HEK293T (cell line): ENCODE measurements at regions not wholly inside any gene's neighbourhood (a gene's known extent, or its start where the extent isn't known, plus 50 kb on each side); places are given as distances from the start of the nearest gene placed in this dataset.

Experiments used
- FOXA1 ChIP-seq: fragments of 450-650 bp; IDR thresholded peaks from 2 replicates; pipeline ENCODE4 v1.6.1; 2016; ENCODE audit warnings: mild to moderate bottlenecking
- FOXK2 ChIP-seq: fragments of 450-650 bp; IDR thresholded peaks from 2 replicates; pipeline ENCODE4 v1.6.1; 2016; ENCODE audit warnings: mild to moderate bottlenecking
- FOXM1 ChIP-seq: fragments of 450-650 bp; IDR thresholded peaks from 2 replicates; pipeline ENCODE4 v1.6.1; 2017; ENCODE audit warnings: mild to moderate bottlenecking, borderline replicate concordance
- NFRKB ChIP-seq: fragments of 450-650 bp; IDR thresholded peaks from 2 replicates; pipeline ENCODE4 v1.6.1; 2016; ENCODE audit warnings: mild to moderate bottlenecking, moderate library complexity
- TARDBP ChIP-seq: fragments of 450-650 bp; IDR thresholded peaks from 2 replicates; pipeline ENCODE4 v1.6.1; 2016

DNA sequence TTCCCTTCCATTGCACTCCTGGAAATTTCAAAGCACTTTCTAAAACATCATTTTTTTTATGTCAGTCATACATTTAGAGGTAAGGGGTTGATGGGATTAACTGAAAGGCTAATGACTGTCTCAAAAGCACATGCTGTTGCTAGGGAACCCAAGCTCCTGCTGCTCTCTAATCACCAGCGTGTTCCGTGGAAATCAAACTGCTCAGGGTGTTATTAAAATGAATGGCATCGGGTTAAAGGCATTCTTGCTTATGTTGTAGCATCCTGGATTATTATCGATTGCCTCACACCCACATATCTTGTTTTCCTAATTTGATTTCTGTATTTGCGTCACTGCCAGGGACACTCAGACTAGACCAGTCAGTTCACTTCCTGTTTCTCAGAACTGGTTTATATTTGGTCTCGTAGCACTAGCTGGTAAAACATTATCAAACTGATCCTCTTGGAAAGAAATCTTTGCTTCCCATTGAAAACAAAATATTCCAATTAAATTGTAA is 216.5 kb upstream of the MKLN1 start:
- TF ChIP-seq TARDBP = no peak
- TF ChIP-seq FOXA1 = no peak
- TF ChIP-seq FOXM1 = no peak
- TF ChIP-seq NFRKB = no peak
- no peak for TF ChIP-seq FOXK2
